ENCODE measurements at regions not wholly inside any gene's neighbourhood (a gene's known extent, or its start where the extent isn't known, plus 50 kb on each side); places are given as distances from the start of the nearest gene placed in this dataset.
A peak's percentile ranks its signal among the peaks of the same experiment; 100 is the strongest.

- FAIRE-seq (no peak), DNase-seq (ENCODE audit: insufficient read length, low spot score) (no peak)
- TF ChIP-seq PAX5 (IDR thresholded peaks at IDR 0.05; ENCODE audit: insufficient read depth, low read length, severe bottlenecking) (no peak), POU2F2 (IDR thresholded peaks at IDR 0.05; ENCODE audit: low read depth, low read length) (no peak), SPI1 (IDR thresholded peaks at IDR 0.05; ENCODE audit: low read depth, low read length) (no peak), TAF1 (IDR thresholded peaks at IDR 0.05; ENCODE audit: low read depth, low read length) (no peak), POLR2AphosphoS5 (IDR thresholded peaks at IDR 0.05; ENCODE audit: low read depth, low read length) (no peak), POLR2A (IDR thresholded peaks at IDR 0.05; ENCODE audit: low read depth, low read length) (no peak)
Observed at GRCh38 chr16:89027281-89027680, 50.3 kb upstream of the CBFA2T3 start.

- DNase-seq (ENCODE audit: insufficient read length, low spot score) (no peak), FAIRE-seq (peak; percentile 94)
- peak; percentile 78 for TF ChIP-seq SPI1 (IDR thresholded peaks at IDR 0.05; ENCODE audit: low read depth, low read length)
- TF ChIP-seq TAF1 (IDR thresholded peaks at IDR 0.05; ENCODE audit: low read depth, low read length), result no peak
Observed at GRCh38 chr16:89031715-89032659, 55.0 kb upstream of the CBFA2T3 start.

- FAIRE-seq (no peak), DNase-seq (ENCODE audit: insufficient read length, low spot score) (no peak)
- no peak for TF ChIP-seq TAF1 (IDR thresholded peaks at IDR 0.05; ENCODE audit: low read depth, low read length)
- TF ChIP-seq SPI1 (IDR thresholded peaks at IDR 0.05; ENCODE audit: low read depth, low read length), result no peak
- no peak for TF ChIP-seq POLR2AphosphoS5 (IDR thresholded peaks at IDR 0.05; ENCODE audit: low read depth, low read length)
- no peak for TF ChIP-seq POU2F2 (IDR thresholded peaks at IDR 0.05; ENCODE audit: low read depth, low read length)
- TF ChIP-seq POLR2A (IDR thresholded peaks at IDR 0.05; ENCODE audit: low read depth, low read length), result no peak
- TF ChIP-seq PAX5 (IDR thresholded peaks at IDR 0.05; ENCODE audit: insufficient read depth, low read length, severe bottlenecking), result no peak
Observed at GRCh38 chr16:89033304-89033703, 56.3 kb upstream of the CBFA2T3 start.

GRCh38 chr16:89033796-89034572 is 57.0 kb upstream of the CBFA2T3 start:
- FAIRE-seq, result no peak
- no peak for DNase-seq (ENCODE audit: insufficient read length, low spot score)
- TF ChIP-seq POU2F2 (IDR thresholded peaks at IDR 0.05; ENCODE audit: low read depth, low read length) (no peak), SPI1 (IDR thresholded peaks at IDR 0.05; ENCODE audit: low read depth, low read length) (no peak), POLR2AphosphoS5 (IDR thresholded peaks at IDR 0.05; ENCODE audit: low read depth, low read length) (no peak), TAF1 (IDR thresholded peaks at IDR 0.05; ENCODE audit: low read depth, low read length) (no peak), POLR2A (IDR thresholded peaks at IDR 0.05; ENCODE audit: low read depth, low read length) (no peak), PAX5 (IDR thresholded peaks at IDR 0.05; ENCODE audit: insufficient read depth, low read length, severe bottlenecking) (no peak)

- DNase-seq (ENCODE audit: insufficient read length, low spot score) (no peak), FAIRE-seq (no peak)
- TF ChIP-seq SPI1 (IDR thresholded peaks at IDR 0.05; ENCODE audit: low read depth, low read length), result no peak
- no peak for TF ChIP-seq TAF1 (IDR thresholded peaks at IDR 0.05; ENCODE audit: low read depth, low read length)
- TF ChIP-seq PAX5 (IDR thresholded peaks at IDR 0.05; ENCODE audit: insufficient read depth, low read length, severe bottlenecking), result no peak
- no peak for TF ChIP-seq POLR2A (IDR thresholded peaks at IDR 0.05; ENCODE audit: low read depth, low read length)
- no peak for TF ChIP-seq POLR2AphosphoS5 (IDR thresholded peaks at IDR 0.05; ENCODE audit: low read depth, low read length)
- TF ChIP-seq POU2F2 (IDR thresholded peaks at IDR 0.05; ENCODE audit: low read depth, low read length), result no peak
Observed at GRCh38 chr16:89034573-89034961, 57.6 kb upstream of the CBFA2T3 start.

GRCh38 chr16:89034971-89035668 is 58.1 kb upstream of the CBFA2T3 start:
- no peak for TF ChIP-seq PAX5 (IDR thresholded peaks at IDR 0.05; ENCODE audit: insufficient read depth, low read length, severe bottlenecking)
- no peak for TF ChIP-seq POLR2A (IDR thresholded peaks at IDR 0.05; ENCODE audit: low read depth, low read length)
- peak; percentile 26; the same call in 1 of the 2 replicates for TF ChIP-seq POU2F2 (IDR thresholded peaks at IDR 0.05; ENCODE audit: low read depth, low read length)
- no peak for TF ChIP-seq SPI1 (IDR thresholded peaks at IDR 0.05; ENCODE audit: low read depth, low read length)
- DNase-seq (ENCODE audit: insufficient read length, low spot score), result no peak
- no peak for FAIRE-seq

- FAIRE-seq (no peak), DNase-seq (ENCODE audit: insufficient read length, low spot score) (no peak)
- TF ChIP-seq TAF1 (IDR thresholded peaks at IDR 0.05; ENCODE audit: low read depth, low read length), result no peak
- no peak for TF ChIP-seq PAX5 (IDR thresholded peaks at IDR 0.05; ENCODE audit: insufficient read depth, low read length, severe bottlenecking)
- TF ChIP-seq SPI1 (IDR thresholded peaks at IDR 0.05; ENCODE audit: low read depth, low read length), result no peak
Observed at GRCh38 chr16:89035669-89036570, 57.7 kb upstream of the ACSF3 start.

GRCh38 chr16:89036776-89037175 is 56.9 kb upstream of the ACSF3 start:
- TF ChIP-seq POLR2A (IDR thresholded peaks at IDR 0.05; ENCODE audit: low read depth, low read length) (no peak), POLR2AphosphoS5 (IDR thresholded peaks at IDR 0.05; ENCODE audit: low read depth, low read length) (no peak), SPI1 (IDR thresholded peaks at IDR 0.05; ENCODE audit: low read depth, low read length) (no peak), PAX5 (IDR thresholded peaks at IDR 0.05; ENCODE audit: insufficient read depth, low read length, severe bottlenecking) (no peak), TAF1 (IDR thresholded peaks at IDR 0.05; ENCODE audit: low read depth, low read length) (no peak), POU2F2 (IDR thresholded peaks at IDR 0.05; ENCODE audit: low read depth, low read length) (no peak)
- FAIRE-seq, result no peak

More at GRCh38 chr16:89036776-89037175, 56.9 kb upstream of the ACSF3 start:
- no peak for DNase-seq (ENCODE audit: insufficient read length, low spot score)

Measured in GM12891 (cell line).